ENCODE measurements at regions not wholly inside any gene's neighbourhood (a gene's known extent, or its start where the extent isn't known, plus 50 kb on each side); places are given as distances from the start of the nearest gene placed in this dataset.

GRCh38 chr18:78113136-78113939 is 863.7 kb downstream of the GALR1 start:
- H4K20me1 ChIP-seq (ENCODE audit: control insufficient read depth, insufficient read depth, low read depth, low read length) = no peaks in the 10 kb centered on the region
- H3K9me3 ChIP-seq (ENCODE audit: control insufficient read depth, insufficient read depth, low read length) = no peaks in the 10 kb centered on the region
- no peaks in the 10 kb centered on the region for H3K9me2 ChIP-seq (replicated peaks; ENCODE audit: control insufficient read depth, low read length)
- H3K79me2 ChIP-seq (ENCODE audit: control insufficient read depth, low read length) = no peaks in the 10 kb centered on the region
- no peak overlapping the region for H3K27ac ChIP-seq (ENCODE audit: low read depth, low read length)
- no peaks in the 10 kb centered on the region for H3K36me3 ChIP-seq (ENCODE audit: control insufficient read depth, low read length)
- no peaks in the 10 kb centered on the region for H3F3A ChIP-seq (ENCODE audit: control insufficient read depth, insufficient read depth)
- H3K4me2 ChIP-seq (ENCODE audit: low read length) = no peak overlapping the region
- H3K4me3 ChIP-seq (ENCODE audit: low read length) = no peak overlapping the region
- H3K27me3 ChIP-seq (ENCODE audit: control insufficient read depth, low read length) = no peaks in the 10 kb centered on the region
- no peak for TF ChIP-seq EZH2phosphoT487 (IDR thresholded peaks at IDR 0.05; ENCODE audit: borderline replicate concordance, low read length)
- TF ChIP-seq, protein P1, sequence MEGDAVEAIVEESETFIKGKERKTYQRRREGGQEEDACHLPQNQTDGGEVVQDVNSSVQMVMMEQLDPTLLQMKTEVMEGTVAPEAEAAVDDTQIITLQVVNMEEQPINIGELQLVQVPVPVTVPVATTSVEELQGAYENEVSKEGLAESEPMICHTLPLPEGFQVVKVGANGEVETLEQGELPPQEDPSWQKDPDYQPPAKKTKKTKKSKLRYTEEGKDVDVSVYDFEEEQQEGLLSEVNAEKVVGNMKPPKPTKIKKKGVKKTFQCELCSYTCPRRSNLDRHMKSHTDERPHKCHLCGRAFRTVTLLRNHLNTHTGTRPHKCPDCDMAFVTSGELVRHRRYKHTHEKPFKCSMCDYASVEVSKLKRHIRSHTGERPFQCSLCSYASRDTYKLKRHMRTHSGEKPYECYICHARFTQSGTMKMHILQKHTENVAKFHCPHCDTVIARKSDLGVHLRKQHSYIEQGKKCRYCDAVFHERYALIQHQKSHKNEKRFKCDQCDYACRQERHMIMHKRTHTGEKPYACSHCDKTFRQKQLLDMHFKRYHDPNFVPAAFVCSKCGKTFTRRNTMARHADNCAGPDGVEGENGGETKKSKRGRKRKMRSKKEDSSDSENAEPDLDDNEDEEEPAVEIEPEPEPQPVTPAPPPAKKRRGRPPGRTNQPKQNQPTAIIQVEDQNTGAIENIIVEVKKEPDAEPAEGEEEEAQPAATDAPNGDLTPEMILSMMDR (IDR thresholded peaks at IDR 0.05; ENCODE audit: low read depth, low read length, poor library complexity, severe bottlenecking) = no peak
- no peaks in the 10 kb centered on the region for H3K4me1 ChIP-seq (ENCODE audit: control insufficient read depth, low read length)

- Histone ChIP-seq H3K79me2 (ENCODE audit: control insufficient read depth, low read length) (no peaks in the 10 kb centered on the region), H3K9me3 (ENCODE audit: control insufficient read depth, insufficient read depth, low read length) (no peaks in the 10 kb centered on the region), H3K27ac (ENCODE audit: low read depth, low read length) (no peak overlapping the region), H3F3A (ENCODE audit: control insufficient read depth, insufficient read depth) (no peaks in the 10 kb centered on the region), H3K4me3 (ENCODE audit: low read length) (no peak overlapping the region), H3K4me1 (ENCODE audit: control insufficient read depth, low read length) (no peaks in the 10 kb centered on the region), H4K20me1 (ENCODE audit: control insufficient read depth, insufficient read depth, low read depth, low read length) (no peaks in the 10 kb centered on the region), H3K4me2 (ENCODE audit: low read length) (no peak overlapping the region), H3K36me3 (ENCODE audit: control insufficient read depth, low read length) (no peaks in the 10 kb centered on the region), H3K9me2 (replicated peaks; ENCODE audit: control insufficient read depth, low read length) (no peaks in the 10 kb centered on the region), H3K27me3 (ENCODE audit: control insufficient read depth, low read length) (no peaks in the 10 kb centered on the region)
- no peak for TF ChIP-seq EZH2phosphoT487 (IDR thresholded peaks at IDR 0.05; ENCODE audit: borderline replicate concordance, low read length)
- TF ChIP-seq, protein P1 (IDR thresholded peaks at IDR 0.05; ENCODE audit: low read depth, low read length, poor library complexity, severe bottlenecking) = no peak
These were observed 864.2 kb downstream of the GALR1 start for GRCh38 chr18:78113940-78114251.

DNA sequence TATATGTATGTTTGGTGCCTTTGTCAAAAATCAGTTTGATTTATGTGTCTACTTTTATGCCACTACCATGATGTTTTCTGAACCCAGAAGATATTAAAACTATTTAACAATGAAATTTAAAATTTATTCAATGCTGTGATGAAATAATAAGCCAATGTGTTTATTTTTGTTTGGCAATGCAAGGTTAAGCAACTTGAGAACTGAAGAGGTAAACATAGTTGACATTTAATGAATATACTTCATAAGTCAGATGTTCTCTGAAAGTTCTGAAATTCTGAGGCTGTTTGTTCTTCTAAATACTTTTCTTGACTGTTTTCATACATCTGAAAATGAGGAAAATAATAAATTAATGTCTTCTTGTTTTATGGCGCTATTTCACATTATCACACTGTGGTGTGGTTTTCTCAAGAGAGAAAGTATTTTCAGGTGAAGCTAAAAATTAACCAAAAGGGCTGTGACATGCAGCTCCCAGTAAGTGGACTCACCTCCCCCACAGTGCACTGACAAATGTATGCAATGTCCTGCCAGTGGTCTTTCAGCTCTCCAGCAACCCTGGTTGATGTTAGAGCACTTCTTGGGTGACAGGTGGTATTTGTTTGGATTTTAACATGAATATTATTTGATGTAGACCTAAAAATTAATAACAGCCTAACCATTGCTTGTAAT is 863.6 kb upstream of the SALL3 start:
- no peaks in the 10 kb centered on the region for H3K9me2 ChIP-seq (replicated peaks; ENCODE audit: control insufficient read depth, low read length)
- H3K4me1 ChIP-seq (ENCODE audit: control insufficient read depth, low read length) = no peaks in the 10 kb centered on the region
- H3K27ac ChIP-seq (ENCODE audit: low read depth, low read length) = no peak overlapping the region
- H4K20me1 ChIP-seq (ENCODE audit: control insufficient read depth, insufficient read depth, low read depth, low read length) = no peaks in the 10 kb centered on the region
- H3K4me3 ChIP-seq (ENCODE audit: low read length) = no peak overlapping the region
- H3F3A ChIP-seq (ENCODE audit: control insufficient read depth, insufficient read depth) = no peaks in the 10 kb centered on the region
- no peaks in the 10 kb centered on the region for H3K36me3 ChIP-seq (ENCODE audit: control insufficient read depth, low read length)
- TF ChIP-seq EZH2phosphoT487 (IDR thresholded peaks at IDR 0.05; ENCODE audit: borderline replicate concordance, low read length) = no peak
- TF ChIP-seq, protein P1 (IDR thresholded peaks at IDR 0.05; ENCODE audit: low read depth, low read length, poor library complexity, severe bottlenecking) = no peak
- no peaks in the 10 kb centered on the region; the same call in 1 of the 2 replicates for H3K9me3 ChIP-seq (ENCODE audit: control insufficient read depth, insufficient read depth, low read length)
- no peak overlapping the region for H3K4me2 ChIP-seq (ENCODE audit: low read length)
- no peaks in the 10 kb centered on the region for H3K79me2 ChIP-seq (ENCODE audit: control insufficient read depth, low read length)
- no peaks in the 10 kb centered on the region for H3K27me3 ChIP-seq (ENCODE audit: control insufficient read depth, low read length)
